ENCODE measurements at regions not wholly inside any gene's neighbourhood (a gene's known extent, or its start where the extent isn't known, plus 50 kb on each side); places are given as distances from the start of the nearest gene placed in this dataset.

DNA sequence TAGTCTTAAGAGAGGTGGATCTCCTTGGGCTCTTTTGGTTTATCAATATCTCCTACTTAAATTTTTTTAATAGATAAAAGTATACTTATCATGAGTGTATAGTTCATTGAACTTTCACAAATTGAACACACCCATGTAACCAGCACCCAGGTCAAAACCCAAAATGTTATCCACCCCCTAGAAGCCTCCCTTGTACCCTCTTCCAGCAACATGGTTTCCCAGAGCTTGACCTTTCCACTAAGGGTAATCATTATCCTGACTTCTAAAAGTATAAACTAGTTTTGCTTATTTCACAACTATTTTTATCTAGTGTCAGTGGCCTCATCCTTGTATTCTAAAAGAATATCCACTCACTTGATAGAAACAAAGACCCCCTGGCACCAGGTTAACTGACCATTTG, 106.8 kb downstream of the MDH1 start:
- H3K4me3 ChIP-seq, result no peak overlapping the region
- TF ChIP-seq POLR2AphosphoS5 (IDR thresholded peaks at IDR 0.05) (no peak), EP300 (IDR thresholded peaks at IDR 0.05) (no peak), POLR2A (IDR thresholded peaks at IDR 0.05) (no peak)
- TF ChIP-seq, protein P1, sequence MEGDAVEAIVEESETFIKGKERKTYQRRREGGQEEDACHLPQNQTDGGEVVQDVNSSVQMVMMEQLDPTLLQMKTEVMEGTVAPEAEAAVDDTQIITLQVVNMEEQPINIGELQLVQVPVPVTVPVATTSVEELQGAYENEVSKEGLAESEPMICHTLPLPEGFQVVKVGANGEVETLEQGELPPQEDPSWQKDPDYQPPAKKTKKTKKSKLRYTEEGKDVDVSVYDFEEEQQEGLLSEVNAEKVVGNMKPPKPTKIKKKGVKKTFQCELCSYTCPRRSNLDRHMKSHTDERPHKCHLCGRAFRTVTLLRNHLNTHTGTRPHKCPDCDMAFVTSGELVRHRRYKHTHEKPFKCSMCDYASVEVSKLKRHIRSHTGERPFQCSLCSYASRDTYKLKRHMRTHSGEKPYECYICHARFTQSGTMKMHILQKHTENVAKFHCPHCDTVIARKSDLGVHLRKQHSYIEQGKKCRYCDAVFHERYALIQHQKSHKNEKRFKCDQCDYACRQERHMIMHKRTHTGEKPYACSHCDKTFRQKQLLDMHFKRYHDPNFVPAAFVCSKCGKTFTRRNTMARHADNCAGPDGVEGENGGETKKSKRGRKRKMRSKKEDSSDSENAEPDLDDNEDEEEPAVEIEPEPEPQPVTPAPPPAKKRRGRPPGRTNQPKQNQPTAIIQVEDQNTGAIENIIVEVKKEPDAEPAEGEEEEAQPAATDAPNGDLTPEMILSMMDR (IDR thresholded peaks at IDR 0.05), result no peak
- peaks cover 17% of the 10 kb centered on the region for H3K4me1 ChIP-seq

DNA sequence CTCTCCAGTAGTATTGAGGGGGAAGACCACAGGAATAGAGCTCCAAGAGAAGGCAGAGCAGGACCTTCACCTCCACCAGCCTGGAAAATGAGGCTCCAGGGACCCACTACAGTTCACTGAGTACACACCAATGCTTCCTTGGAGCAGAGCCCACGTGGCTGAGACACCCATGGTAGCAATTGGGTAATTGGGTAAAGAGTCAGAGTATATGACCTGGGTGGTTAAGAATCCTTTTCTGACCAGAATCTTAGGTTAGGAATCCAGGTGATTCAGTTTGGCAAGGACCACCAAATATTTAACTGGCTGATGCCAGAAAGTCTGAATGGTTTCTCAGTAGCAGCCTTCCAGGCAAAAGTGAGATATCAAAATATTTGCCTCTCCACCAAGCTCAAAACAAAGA, 107.7 kb downstream of the MDH1 start:
- Histone ChIP-seq H3K27ac (no peak overlapping the region), H3K4me3 (no peak overlapping the region), H3K27me3 (no peaks in the 10 kb centered on the region), H3K4me1 (peaks cover 17% of the 10 kb centered on the region), H3K36me3 (no peaks in the 10 kb centered on the region), H3K9me3 (no peaks in the 10 kb centered on the region)
- 71% methylated on average over 1 of the region's 1 CpG for WGBS
- no peak for DNase-seq (ENCODE audit: low spot score in 2 of 2)
- TF ChIP-seq, protein P1 (IDR thresholded peaks at IDR 0.05), result no peak
- TF ChIP-seq EP300 (IDR thresholded peaks at IDR 0.05) (no peak), POLR2A (IDR thresholded peaks at IDR 0.05) (no peak), POLR2AphosphoS5 (IDR thresholded peaks at IDR 0.05) (no peak)

More for the DNA sequence above, 106.8 kb downstream of the MDH1 start:
- Histone ChIP-seq H3K27me3 (no peaks in the 10 kb centered on the region), H3K36me3 (no peaks in the 10 kb centered on the region), H3K9me3 (no peaks in the 10 kb centered on the region), H3K27ac (no peak overlapping the region)
- DNase-seq (ENCODE audit: low spot score in 2 of 2), result no peak

DNA sequence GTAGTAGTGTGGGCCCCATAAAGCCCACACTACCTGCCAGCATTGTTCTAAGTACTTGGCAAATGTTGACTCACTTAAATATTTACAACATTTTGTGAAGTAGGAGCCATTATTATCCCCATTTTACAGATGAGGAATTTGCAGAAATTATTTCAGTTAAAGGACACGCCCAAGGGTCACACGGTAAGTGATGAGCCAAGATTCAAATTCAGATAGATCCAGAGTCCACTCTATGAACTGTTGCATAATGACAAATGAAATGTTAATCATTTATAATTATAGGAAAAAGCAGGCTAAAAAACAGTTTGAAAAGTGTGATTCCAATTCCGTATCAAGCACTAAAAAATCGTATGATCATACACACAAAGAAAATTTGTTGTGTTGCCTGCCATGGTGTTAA, 108.4 kb downstream of the MDH1 start:
- no peak overlapping the region for H3K27ac ChIP-seq
- no peaks in the 10 kb centered on the region for H3K9me3 ChIP-seq
- no peaks in the 10 kb centered on the region for H3K27me3 ChIP-seq
- 89% methylated on average over 4 of the region's 4 CpGs for WGBS
- no peak for DNase-seq (ENCODE audit: low spot score in 2 of 2)
- H3K4me3 ChIP-seq, result no peak overlapping the region
- no peaks in the 10 kb centered on the region for H3K36me3 ChIP-seq
- TF ChIP-seq POLR2AphosphoS5 (IDR thresholded peaks at IDR 0.05) (no peak), POLR2A (IDR thresholded peaks at IDR 0.05) (no peak), EP300 (IDR thresholded peaks at IDR 0.05) (no peak)
- TF ChIP-seq, protein P1 (IDR thresholded peaks at IDR 0.05), result no peak
- peaks cover 14% of the 10 kb centered on the region for H3K4me1 ChIP-seq

DNA sequence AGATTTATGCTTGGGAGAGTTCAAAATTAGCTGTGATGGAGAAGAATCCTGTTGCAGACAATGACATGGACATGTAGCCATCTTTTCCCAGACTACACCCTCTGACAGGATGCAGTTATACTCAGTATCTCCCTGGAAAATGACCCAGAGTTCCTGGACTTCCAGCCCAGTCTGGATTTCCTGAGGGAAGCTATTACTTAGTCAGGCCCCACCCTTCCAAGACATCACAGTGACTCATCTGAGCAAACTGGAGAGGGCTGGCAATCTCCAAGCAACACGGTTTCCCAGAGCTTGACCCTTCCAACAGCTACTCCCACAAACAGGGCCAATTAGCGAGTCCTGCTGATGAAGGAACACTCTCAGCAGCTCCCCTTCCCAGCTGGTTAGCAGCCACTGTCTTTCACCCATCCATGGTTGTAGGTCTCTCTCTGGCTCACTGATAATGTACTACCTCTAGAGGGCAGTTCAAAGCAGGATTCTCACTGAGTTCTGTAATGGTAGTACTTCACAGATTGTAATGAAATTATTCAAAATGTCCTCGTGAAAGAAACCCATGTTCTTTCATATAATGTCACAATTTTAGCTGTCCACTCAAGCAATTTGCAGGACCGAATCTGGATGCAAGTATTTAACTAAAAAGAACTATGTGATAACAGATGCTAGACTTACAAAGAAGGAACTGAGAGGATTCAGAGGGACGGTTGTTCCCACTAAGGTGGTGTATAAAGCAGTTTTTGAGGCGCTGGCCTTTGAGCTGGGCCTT, 110.2 kb downstream of the MDH1 start:
- WGBS, result 51% methylated on average over 6 of the region's 6 CpGs
- Histone ChIP-seq H3K27me3 (no peaks in the 10 kb centered on the region), H3K4me1 (peaks cover 13% of the 10 kb centered on the region), H3K9me3 (no peaks in the 10 kb centered on the region), H3K36me3 (no peaks in the 10 kb centered on the region), H3K4me3 (no peak overlapping the region), H3K27ac (peak overlapping the region; percentile 42)
- peak; percentile 80 to 82 for DNase-seq (ENCODE audit: low spot score in 2 of 2)
- TF ChIP-seq, protein P1 (IDR thresholded peaks at IDR 0.05), result peak; percentile 17 to 26
- no peak for TF ChIP-seq POLR2AphosphoS5 (IDR thresholded peaks at IDR 0.05)

DNA sequence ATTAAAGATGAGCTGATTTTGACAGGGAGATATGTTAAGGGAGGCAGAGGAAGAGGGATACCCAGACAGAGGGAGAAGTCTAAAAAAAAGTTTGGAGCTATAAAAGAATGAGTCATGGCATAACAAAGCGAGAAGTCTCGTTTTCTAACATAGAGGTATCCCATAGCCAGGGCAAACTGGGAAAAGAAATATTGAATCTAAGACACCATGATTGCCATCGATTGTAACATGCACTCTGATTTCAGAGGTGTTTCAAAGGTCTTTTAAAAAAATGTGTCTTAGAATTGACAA, 110.7 kb downstream of the MDH1 start:
- WGBS, result 69% methylated on average over 3 of the region's 3 CpGs
- Histone ChIP-seq H3K4me3 (no peak overlapping the region), H3K27ac (peak overlapping the region; percentile 3), H3K27me3 (no peaks in the 10 kb centered on the region), H3K36me3 (no peaks in the 10 kb centered on the region), H3K4me1 (peaks cover 13% of the 10 kb centered on the region), H3K9me3 (no peaks in the 10 kb centered on the region)
- no peak for DNase-seq (ENCODE audit: low spot score in 2 of 2)
- TF ChIP-seq EP300 (IDR thresholded peaks at IDR 0.05), result no peak
- TF ChIP-seq POLR2A (IDR thresholded peaks at IDR 0.05), result no peak
- TF ChIP-seq, protein P1 (IDR thresholded peaks at IDR 0.05), result no peak
- no peak for TF ChIP-seq POLR2AphosphoS5 (IDR thresholded peaks at IDR 0.05)

All from suprapubic skin (tissue), 4 donors.